A549 (cell line): ENCODE measurements at regions not wholly inside any gene's neighbourhood (a gene's known extent, or its start where the extent isn't known, plus 50 kb on each side); places are given as distances from the start of the nearest gene placed in this dataset.

Source experiments
- POLR2A ChIP-seq: IDR thresholded peaks from 2 replicates; pipeline ENCODE4 v1.6.1; 2012; ENCODE audit warnings: mild to moderate bottlenecking, low read length
- TF ChIP-seq, protein P1 (sequence below): fragments of >200 bp; sonication (Bioruptor Twin); formaldehyde crosslinking; IDR thresholded peaks from 3 replicates; pipeline ENCODE4 v1.5.1; 2016
- TF ChIP-seq, protein P2 (sequence below): fragments of 200-600 bp; sonication (generic); IDR thresholded peaks from 2 replicates; pipeline ENCODE4 v1.6.1; 2016; ENCODE audit warnings: antibody characterized with exemption, mild to moderate bottlenecking, moderate library complexity

DNA sequence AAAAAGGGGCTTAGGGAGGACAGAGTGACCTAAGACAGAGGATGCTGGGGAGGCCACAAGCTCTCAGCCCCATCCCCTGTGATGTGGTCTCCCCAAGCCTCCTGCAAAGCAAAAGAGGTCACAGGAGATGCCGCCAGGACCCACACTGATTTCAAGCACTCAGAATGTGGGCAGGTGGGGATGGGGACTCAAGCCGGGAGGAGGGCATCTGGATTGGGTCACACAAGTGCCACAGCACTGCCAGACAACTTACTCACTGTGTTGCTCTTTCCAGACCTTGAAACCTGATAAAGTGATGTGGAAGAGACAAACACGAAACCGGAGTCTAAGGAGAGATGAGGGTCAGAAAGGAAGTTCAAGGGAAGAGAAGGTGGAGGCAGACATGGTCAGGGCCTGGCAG lies 95.7 kb downstream of the TTC32 start:
- TF ChIP-seq, protein P1, sequence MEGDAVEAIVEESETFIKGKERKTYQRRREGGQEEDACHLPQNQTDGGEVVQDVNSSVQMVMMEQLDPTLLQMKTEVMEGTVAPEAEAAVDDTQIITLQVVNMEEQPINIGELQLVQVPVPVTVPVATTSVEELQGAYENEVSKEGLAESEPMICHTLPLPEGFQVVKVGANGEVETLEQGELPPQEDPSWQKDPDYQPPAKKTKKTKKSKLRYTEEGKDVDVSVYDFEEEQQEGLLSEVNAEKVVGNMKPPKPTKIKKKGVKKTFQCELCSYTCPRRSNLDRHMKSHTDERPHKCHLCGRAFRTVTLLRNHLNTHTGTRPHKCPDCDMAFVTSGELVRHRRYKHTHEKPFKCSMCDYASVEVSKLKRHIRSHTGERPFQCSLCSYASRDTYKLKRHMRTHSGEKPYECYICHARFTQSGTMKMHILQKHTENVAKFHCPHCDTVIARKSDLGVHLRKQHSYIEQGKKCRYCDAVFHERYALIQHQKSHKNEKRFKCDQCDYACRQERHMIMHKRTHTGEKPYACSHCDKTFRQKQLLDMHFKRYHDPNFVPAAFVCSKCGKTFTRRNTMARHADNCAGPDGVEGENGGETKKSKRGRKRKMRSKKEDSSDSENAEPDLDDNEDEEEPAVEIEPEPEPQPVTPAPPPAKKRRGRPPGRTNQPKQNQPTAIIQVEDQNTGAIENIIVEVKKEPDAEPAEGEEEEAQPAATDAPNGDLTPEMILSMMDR: no peak
- no peak for TF ChIP-seq POLR2A
- TF ChIP-seq, protein P2, sequence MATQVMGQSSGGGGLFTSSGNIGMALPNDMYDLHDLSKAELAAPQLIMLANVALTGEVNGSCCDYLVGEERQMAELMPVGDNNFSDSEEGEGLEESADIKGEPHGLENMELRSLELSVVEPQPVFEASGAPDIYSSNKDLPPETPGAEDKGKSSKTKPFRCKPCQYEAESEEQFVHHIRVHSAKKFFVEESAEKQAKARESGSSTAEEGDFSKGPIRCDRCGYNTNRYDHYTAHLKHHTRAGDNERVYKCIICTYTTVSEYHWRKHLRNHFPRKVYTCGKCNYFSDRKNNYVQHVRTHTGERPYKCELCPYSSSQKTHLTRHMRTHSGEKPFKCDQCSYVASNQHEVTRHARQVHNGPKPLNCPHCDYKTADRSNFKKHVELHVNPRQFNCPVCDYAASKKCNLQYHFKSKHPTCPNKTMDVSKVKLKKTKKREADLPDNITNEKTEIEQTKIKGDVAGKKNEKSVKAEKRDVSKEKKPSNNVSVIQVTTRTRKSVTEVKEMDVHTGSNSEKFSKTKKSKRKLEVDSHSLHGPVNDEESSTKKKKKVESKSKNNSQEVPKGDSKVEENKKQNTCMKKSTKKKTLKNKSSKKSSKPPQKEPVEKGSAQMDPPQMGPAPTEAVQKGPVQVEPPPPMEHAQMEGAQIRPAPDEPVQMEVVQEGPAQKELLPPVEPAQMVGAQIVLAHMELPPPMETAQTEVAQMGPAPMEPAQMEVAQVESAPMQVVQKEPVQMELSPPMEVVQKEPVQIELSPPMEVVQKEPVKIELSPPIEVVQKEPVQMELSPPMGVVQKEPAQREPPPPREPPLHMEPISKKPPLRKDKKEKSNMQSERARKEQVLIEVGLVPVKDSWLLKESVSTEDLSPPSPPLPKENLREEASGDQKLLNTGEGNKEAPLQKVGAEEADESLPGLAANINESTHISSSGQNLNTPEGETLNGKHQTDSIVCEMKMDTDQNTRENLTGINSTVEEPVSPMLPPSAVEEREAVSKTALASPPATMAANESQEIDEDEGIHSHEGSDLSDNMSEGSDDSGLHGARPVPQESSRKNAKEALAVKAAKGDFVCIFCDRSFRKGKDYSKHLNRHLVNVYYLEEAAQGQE: no peak
